ENCODE measurements at regions not wholly inside any gene's neighbourhood (a gene's known extent, or its start where the extent isn't known, plus 50 kb on each side); places are given as distances from the start of the nearest gene placed in this dataset.

- Histone ChIP-seq H3K27me3 (replicated peaks; ENCODE audit: insufficient read depth, low read length) (no peaks in the 10 kb centered on the region), H3K79me2 (ENCODE audit: low read length) (no peaks in the 10 kb centered on the region), H3K4me1 (ENCODE audit: low read length) (no peaks in the 10 kb centered on the region), H3K36me3 (replicated peaks; ENCODE audit: insufficient read depth, low read length) (no peaks in the 10 kb centered on the region), H3K27ac (ENCODE audit: low read length) (no peak overlapping the region), H3K4me2 (ENCODE audit: low read depth, low read length) (no peak overlapping the region), H3K9me2 (replicated peaks; ENCODE audit: insufficient read depth, low read length) (no peaks in the 10 kb centered on the region), H3K9me3 (replicated peaks; ENCODE audit: insufficient read depth, low read length) (no peaks in the 10 kb centered on the region), H4K20me1 (ENCODE audit: insufficient read depth, low read length) (no peaks in the 10 kb centered on the region), H3K4me3 (ENCODE audit: low read length) (no peak overlapping the region), H2AFZ (ENCODE audit: low read length) (no peak overlapping the region), H3F3A (ENCODE audit: insufficient read depth, low read length) (no peaks in the 10 kb centered on the region), H3K9ac (ENCODE audit: low read length) (no peak overlapping the region)
- no peak for DNase-seq
- TF ChIP-seq EZH2 (optimal IDR thresholded peaks at IDR 0.05; ENCODE audit: low read depth, low read length): no peak
- TF ChIP-seq EZH2phosphoT487 (IDR thresholded peaks at IDR 0.05; ENCODE audit: low read length): no peak
- TF ChIP-seq CTCF (IDR thresholded peaks at IDR 0.05; ENCODE audit: low read length): no peak
Observed at GRCh38 chr4:162392946-162393345, 229.1 kb upstream of the FSTL5 start.

- H3K27ac ChIP-seq (ENCODE audit: low read length): no peak overlapping the region
- H3K4me1 ChIP-seq (ENCODE audit: low read length): no peaks in the 10 kb centered on the region
- no peak for DNase-seq
- H3K4me2 ChIP-seq (ENCODE audit: low read depth, low read length): no peak overlapping the region
- no peaks in the 10 kb centered on the region for H3K9me3 ChIP-seq (replicated peaks; ENCODE audit: insufficient read depth, low read length)
- no peaks in the 10 kb centered on the region for H4K20me1 ChIP-seq (ENCODE audit: insufficient read depth, low read length)
- TF ChIP-seq CTCF (IDR thresholded peaks at IDR 0.05; ENCODE audit: low read length): no peak
- no peak for TF ChIP-seq EZH2 (optimal IDR thresholded peaks at IDR 0.05; ENCODE audit: low read depth, low read length)
- TF ChIP-seq EZH2phosphoT487 (IDR thresholded peaks at IDR 0.05; ENCODE audit: low read length): no peak
- no peaks in the 10 kb centered on the region for H3K27me3 ChIP-seq (replicated peaks; ENCODE audit: insufficient read depth, low read length)
- H3K9ac ChIP-seq (ENCODE audit: low read length): no peak overlapping the region
- H3F3A ChIP-seq (ENCODE audit: insufficient read depth, low read length): no peaks in the 10 kb centered on the region
- H3K36me3 ChIP-seq (replicated peaks; ENCODE audit: insufficient read depth, low read length): no peaks in the 10 kb centered on the region
- H3K4me3 ChIP-seq (ENCODE audit: low read length): no peak overlapping the region
- H3K79me2 ChIP-seq (ENCODE audit: low read length): no peaks in the 10 kb centered on the region
- no peaks in the 10 kb centered on the region for H3K9me2 ChIP-seq (replicated peaks; ENCODE audit: insufficient read depth, low read length)
- no peak overlapping the region for H2AFZ ChIP-seq (ENCODE audit: low read length)
Observed at GRCh38 chr4:162366146-162366545, 202.3 kb upstream of the FSTL5 start.

- Histone ChIP-seq H3K9me2 (replicated peaks; ENCODE audit: insufficient read depth, low read length) (no peaks in the 10 kb centered on the region), H3K4me1 (ENCODE audit: low read length) (no peaks in the 10 kb centered on the region), H3K27ac (ENCODE audit: low read length) (no peak overlapping the region), H3K36me3 (replicated peaks; ENCODE audit: insufficient read depth, low read length) (no peaks in the 10 kb centered on the region), H3K4me3 (ENCODE audit: low read length) (no peak overlapping the region), H3F3A (ENCODE audit: insufficient read depth, low read length) (no peaks in the 10 kb centered on the region), H3K27me3 (replicated peaks; ENCODE audit: insufficient read depth, low read length) (no peaks in the 10 kb centered on the region), H3K9me3 (replicated peaks; ENCODE audit: insufficient read depth, low read length) (no peaks in the 10 kb centered on the region), H3K9ac (ENCODE audit: low read length) (no peak overlapping the region), H3K4me2 (ENCODE audit: low read depth, low read length) (no peak overlapping the region), H2AFZ (ENCODE audit: low read length) (no peak overlapping the region), H3K79me2 (ENCODE audit: low read length) (no peaks in the 10 kb centered on the region), H4K20me1 (ENCODE audit: insufficient read depth, low read length) (no peaks in the 10 kb centered on the region)
- TF ChIP-seq CTCF (IDR thresholded peaks at IDR 0.05; ENCODE audit: low read length) (no peak), EZH2phosphoT487 (IDR thresholded peaks at IDR 0.05; ENCODE audit: low read length) (no peak), EZH2 (optimal IDR thresholded peaks at IDR 0.05; ENCODE audit: low read depth, low read length) (no peak)
- no peak for DNase-seq
Observed at GRCh38 chr4:162364651-162365050, 200.9 kb upstream of the FSTL5 start.
